ENCODE measurements at regions not wholly inside any gene's neighbourhood (a gene's known extent, or its start where the extent isn't known, plus 50 kb on each side); places are given as distances from the start of the nearest gene placed in this dataset.

DNA sequence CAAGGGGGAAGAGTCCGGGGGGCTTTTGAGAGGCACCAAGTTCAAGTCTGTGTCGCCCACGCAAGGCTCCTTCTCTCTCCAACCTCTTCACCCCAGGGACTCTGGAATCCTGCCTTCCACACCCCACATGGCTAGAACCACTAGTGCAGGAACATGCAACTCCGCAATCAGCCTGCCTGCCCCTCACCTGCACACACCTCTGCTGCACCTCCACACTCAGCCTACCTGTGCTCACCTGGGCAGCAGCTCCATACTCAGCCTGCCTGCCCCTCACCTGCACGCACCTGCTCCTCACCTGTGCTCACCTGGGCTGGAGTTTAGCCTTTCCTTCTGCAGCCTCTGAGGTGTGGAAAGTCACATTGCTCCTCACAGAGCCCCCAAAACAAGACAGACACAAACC lies 277.4 kb downstream of the NDUFA10 start (continued):
- TF ChIP-seq, protein P1, sequence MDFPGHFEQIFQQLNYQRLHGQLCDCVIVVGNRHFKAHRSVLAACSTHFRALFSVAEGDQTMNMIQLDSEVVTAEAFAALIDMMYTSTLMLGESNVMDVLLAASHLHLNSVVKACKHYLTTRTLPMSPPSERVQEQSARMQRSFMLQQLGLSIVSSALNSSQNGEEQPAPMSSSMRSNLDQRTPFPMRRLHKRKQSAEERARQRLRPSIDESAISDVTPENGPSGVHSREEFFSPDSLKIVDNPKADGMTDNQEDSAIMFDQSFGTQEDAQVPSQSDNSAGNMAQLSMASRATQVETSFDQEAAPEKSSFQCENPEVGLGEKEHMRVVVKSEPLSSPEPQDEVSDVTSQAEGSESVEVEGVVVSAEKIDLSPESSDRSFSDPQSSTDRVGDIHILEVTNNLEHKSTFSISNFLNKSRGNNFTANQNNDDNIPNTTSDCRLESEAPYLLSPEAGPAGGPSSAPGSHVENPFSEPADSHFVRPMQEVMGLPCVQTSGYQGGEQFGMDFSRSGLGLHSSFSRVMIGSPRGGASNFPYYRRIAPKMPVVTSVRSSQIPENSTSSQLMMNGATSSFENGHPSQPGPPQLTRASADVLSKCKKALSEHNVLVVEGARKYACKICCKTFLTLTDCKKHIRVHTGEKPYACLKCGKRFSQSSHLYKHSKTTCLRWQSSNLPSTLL (IDR thresholded peaks at IDR 0.05), result no peak
- TF ChIP-seq RFX7 (CRISPR knock-in tag; IDR thresholded peaks at IDR 0.05), result no peak

DNA sequence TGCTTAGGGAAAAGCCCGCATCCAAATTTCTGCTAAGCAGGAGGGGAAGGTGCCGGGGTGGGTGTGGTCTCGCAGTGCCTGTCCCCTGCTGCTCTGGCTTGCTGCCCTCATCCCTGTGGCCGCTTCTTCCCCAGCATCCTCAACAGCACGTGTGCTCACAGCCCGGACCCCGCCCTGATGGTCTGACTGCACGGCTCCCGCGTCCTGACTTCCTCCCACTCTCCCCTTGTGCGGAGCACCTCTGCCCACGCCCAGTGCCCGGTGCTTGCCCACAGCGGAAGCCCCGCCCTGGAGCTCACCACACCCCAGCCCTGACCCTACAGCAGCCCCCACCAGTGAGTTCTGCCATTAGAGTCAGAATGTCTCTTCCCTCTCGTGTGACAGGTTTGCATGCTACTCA lies 277.9 kb downstream of the NDUFA10 start:
- 0% methylated on average over 14 of the region's 16 CpGs for WGBS (ENCODE audit: insufficient coverage, low coverage, missing lambda C conversion rate)
- FAIRE-seq, result no peak
- intact Hi-C loops (cut with micrococcal nuclease), result no loop called here

More for the DNA sequence above, 277.9 kb downstream of the NDUFA10 start:
- peaks cover 0 to 42% of the 10 kb centered on the region in 2 experiments; a peak in 2 of 5 replicates for H3K27me3 ChIP-seq (ENCODE audit: control insufficient read depth in 2 of 2, insufficient read depth in 2 of 2, low read length in 2 of 2)
- H3K4me2 ChIP-seq (ENCODE audit: insufficient read depth, low read length), result no peak overlapping the region
- 0 out of 5 replicates have a peak, but pooled peaks cover 0 to 3% of the 10 kb centered on the region in 2 experiments for H3K4me1 ChIP-seq (replicated peaks in 1 of 2; ENCODE audit: control insufficient read depth in 2 of 2, insufficient read depth in 2 of 2, low read length in 2 of 2)
- no peaks in the 10 kb centered on the region for H3K79me2 ChIP-seq (ENCODE audit: control insufficient read depth, insufficient read depth, low read length)
- no peak overlapping the region for H2AFZ ChIP-seq (ENCODE audit: low read depth, low read length)
- no peaks in the 10 kb centered on the region for H3K9me3 ChIP-seq (replicated peaks; ENCODE audit: control insufficient read depth, insufficient read depth, low read depth, low read length)
- ChIA-PET POLR2A (no interaction called here), CTCF (ENCODE audit: low intra/inter-chr PET ratio) (no interaction called here)
- no peaks in the 10 kb centered on the region for H3K36me3 ChIP-seq (ENCODE audit: control insufficient read depth, insufficient read depth, low read length)
- in situ Hi-C loops (cut with MboI), result no loop called here
- no peak overlapping the region for H3K4me3 ChIP-seq
- BruUV-seq (replicated peaks), result no TSS peak
- ATAC-seq (no peak), DNase-seq (ENCODE audit: extremely low read depth in 1 of 4, low spot score in 3 of 4) (no peak)
- no peaks in the 10 kb centered on the region for H3K9me1 ChIP-seq (ENCODE audit: control insufficient read depth, insufficient read depth, low read length)
- TF ChIP-seq, protein P2, sequence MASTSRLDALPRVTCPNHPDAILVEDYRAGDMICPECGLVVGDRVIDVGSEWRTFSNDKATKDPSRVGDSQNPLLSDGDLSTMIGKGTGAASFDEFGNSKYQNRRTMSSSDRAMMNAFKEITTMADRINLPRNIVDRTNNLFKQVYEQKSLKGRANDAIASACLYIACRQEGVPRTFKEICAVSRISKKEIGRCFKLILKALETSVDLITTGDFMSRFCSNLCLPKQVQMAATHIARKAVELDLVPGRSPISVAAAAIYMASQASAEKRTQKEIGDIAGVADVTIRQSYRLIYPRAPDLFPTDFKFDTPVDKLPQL (IDR thresholded peaks at IDR 0.05; ENCODE audit: extremely low read depth, insufficient read length), result no peak
- TF ChIP-seq, protein P3, sequence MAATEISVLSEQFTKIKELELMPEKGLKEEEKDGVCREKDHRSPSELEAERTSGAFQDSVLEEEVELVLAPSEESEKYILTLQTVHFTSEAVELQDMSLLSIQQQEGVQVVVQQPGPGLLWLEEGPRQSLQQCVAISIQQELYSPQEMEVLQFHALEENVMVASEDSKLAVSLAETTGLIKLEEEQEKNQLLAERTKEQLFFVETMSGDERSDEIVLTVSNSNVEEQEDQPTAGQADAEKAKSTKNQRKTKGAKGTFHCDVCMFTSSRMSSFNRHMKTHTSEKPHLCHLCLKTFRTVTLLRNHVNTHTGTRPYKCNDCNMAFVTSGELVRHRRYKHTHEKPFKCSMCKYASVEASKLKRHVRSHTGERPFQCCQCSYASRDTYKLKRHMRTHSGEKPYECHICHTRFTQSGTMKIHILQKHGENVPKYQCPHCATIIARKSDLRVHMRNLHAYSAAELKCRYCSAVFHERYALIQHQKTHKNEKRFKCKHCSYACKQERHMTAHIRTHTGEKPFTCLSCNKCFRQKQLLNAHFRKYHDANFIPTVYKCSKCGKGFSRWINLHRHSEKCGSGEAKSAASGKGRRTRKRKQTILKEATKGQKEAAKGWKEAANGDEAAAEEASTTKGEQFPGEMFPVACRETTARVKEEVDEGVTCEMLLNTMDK (IDR thresholded peaks at IDR 0.05; ENCODE audit: borderline replicate concordance, insufficient read depth, low read depth, low read length, poor library complexity, severe bottlenecking), result no peak
- TF ChIP-seq HMG20B (CRISPR knock-in tag; IDR thresholded peaks at IDR 0.05) (no peak), ZEB2 (IDR thresholded peaks at IDR 0.05) (no peak), MTA1 (IDR thresholded peaks at IDR 0.05; ENCODE audit: borderline replicate concordance) (no peak), FUS (optimal IDR thresholded peaks at IDR 0.05; ENCODE audit: low read depth, low read length) (no peak), NCOR1 (IDR thresholded peaks at IDR 0.05) (no peak)
- TF ChIP-seq, protein P4, sequence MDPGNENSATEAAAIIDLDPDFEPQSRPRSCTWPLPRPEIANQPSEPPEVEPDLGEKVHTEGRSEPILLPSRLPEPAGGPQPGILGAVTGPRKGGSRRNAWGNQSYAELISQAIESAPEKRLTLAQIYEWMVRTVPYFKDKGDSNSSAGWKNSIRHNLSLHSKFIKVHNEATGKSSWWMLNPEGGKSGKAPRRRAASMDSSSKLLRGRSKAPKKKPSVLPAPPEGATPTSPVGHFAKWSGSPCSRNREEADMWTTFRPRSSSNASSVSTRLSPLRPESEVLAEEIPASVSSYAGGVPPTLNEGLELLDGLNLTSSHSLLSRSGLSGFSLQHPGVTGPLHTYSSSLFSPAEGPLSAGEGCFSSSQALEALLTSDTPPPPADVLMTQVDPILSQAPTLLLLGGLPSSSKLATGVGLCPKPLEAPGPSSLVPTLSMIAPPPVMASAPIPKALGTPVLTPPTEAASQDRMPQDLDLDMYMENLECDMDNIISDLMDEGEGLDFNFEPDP (CRISPR knock-in tag; IDR thresholded peaks at IDR 0.05), result no peak
- H4K20me1 ChIP-seq (replicated peaks; ENCODE audit: control insufficient read depth, insufficient read depth, low read length), result no peaks in the 10 kb centered on the region; the same call in 1 of the 2 replicates
- no peak overlapping the region for H3K9ac ChIP-seq (ENCODE audit: insufficient read depth in 1 of 2, low read depth in 2 of 2, low read length in 2 of 2)
- no peak overlapping the region for H3K27ac ChIP-seq (ENCODE audit: extremely low read depth, low read depth, low read length)
